ENCODE measurements at regions not wholly inside any gene's neighbourhood (a gene's known extent, or its start where the extent isn't known, plus 50 kb on each side); places are given as distances from the start of the nearest gene placed in this dataset.

GRCh38 chr12:19783547-19784444 is 344.5 kb downstream of the AEBP2 start:
- TF ChIP-seq ELF4 (IDR thresholded peaks at IDR 0.05) (no peak), FOXK2 (IDR thresholded peaks at IDR 0.05) (no peak), PKNOX1 (IDR thresholded peaks at IDR 0.05) (no peak), TARDBP (IDR thresholded peaks at IDR 0.05) (no peak), BHLHE40 (IDR thresholded peaks at IDR 0.05; ENCODE audit: borderline replicate concordance) (no peak)

All from HEK293T (cell line).